Keratinocyte (primary cell): ENCODE measurements at regions not wholly inside any gene's neighbourhood (a gene's known extent, or its start where the extent isn't known, plus 50 kb on each side); places are given as distances from the start of the nearest gene placed in this dataset.

ENCODE experiments used
- EZH2 ChIP-seq: IDR thresholded peaks from one replicate; pipeline ENCODE4 v1.6.1; 2012; ENCODE audit warnings: inconsistent platforms, mild to moderate bottlenecking, low read length, moderate library complexity
- TF ChIP-seq, protein P1 (sequence below), 3 experiments: IDR thresholded peaks in 1 of 3; conservative IDR thresholded peaks in 1 of 3; optimal IDR thresholded peaks in 1 of 3; 2 replicates in 2 of 3; 3 replicates in 1 of 3; pipeline versions ENCODE3 to v1.5.1; 2011; ENCODE audit warnings: low read length in 3 of 3, mild to moderate bottlenecking in 3 of 3, moderate library complexity in 2 of 3, control low read depth in 1 of 3, inconsistent platforms in 1 of 3; ENCODE audit not compliant: insufficient read depth in 2 of 3; ENCODE audit errors: extremely low read depth in 1 of 3

DNA sequence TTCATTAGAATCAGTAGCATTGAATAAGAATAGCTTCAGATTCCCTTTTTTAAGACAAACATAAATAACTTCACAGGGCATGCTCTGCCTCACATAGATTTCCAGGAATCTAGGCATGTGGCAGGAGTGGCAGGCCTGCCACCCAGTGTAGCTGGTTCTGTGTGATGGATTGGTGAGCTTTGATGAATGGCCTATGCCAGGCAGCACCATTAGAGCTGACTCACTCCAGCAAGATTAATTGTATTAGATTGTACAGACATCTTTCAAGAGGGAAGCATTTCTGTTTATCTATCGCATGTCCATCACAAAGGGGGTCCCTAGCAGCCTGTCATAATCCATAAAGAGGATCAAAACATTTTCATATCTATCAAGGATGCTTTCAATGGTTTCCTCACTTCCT lies 71.9 kb downstream of the NAA11 start:
- TF ChIP-seq, protein P1, sequence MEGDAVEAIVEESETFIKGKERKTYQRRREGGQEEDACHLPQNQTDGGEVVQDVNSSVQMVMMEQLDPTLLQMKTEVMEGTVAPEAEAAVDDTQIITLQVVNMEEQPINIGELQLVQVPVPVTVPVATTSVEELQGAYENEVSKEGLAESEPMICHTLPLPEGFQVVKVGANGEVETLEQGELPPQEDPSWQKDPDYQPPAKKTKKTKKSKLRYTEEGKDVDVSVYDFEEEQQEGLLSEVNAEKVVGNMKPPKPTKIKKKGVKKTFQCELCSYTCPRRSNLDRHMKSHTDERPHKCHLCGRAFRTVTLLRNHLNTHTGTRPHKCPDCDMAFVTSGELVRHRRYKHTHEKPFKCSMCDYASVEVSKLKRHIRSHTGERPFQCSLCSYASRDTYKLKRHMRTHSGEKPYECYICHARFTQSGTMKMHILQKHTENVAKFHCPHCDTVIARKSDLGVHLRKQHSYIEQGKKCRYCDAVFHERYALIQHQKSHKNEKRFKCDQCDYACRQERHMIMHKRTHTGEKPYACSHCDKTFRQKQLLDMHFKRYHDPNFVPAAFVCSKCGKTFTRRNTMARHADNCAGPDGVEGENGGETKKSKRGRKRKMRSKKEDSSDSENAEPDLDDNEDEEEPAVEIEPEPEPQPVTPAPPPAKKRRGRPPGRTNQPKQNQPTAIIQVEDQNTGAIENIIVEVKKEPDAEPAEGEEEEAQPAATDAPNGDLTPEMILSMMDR (optimal IDR thresholded peaks at IDR 0.05 in 1 of 3, IDR thresholded peaks at IDR 0.05 in 1 of 3, conservative IDR thresholded peaks at IDR 0.05 in 1 of 3; ENCODE audit: extremely low read depth in 1 of 3, insufficient read depth in 2 of 3, low read length in 3 of 3) = no peak
- no peak for TF ChIP-seq EZH2
